Common myeloid progenitor, CD34-positive (primary cell): ENCODE measurements at regions not wholly inside any gene's neighbourhood (a gene's known extent, or its start where the extent isn't known, plus 50 kb on each side); places are given as distances from the start of the nearest gene placed in this dataset.

Experiments
- CTCF ChIA-PET: fragments of 350-600 bp; sonication (Branson Sonifier 250); formaldehyde crosslinking; loops from one replicate; lab custom pipeline; 2021; ENCODE audit warnings: antibody characterized with exemption; lab: Charles Lee
- POLR2A ChIA-PET: fragments of 350-600 bp; sonication (Branson Sonifier 250); formaldehyde crosslinking; loops from one replicate; lab custom pipeline; 2021; ENCODE audit warnings: antibody characterized with exemption; lab: Charles Lee
- DNase-seq, 3 donors: peaks; one replicate each; pipeline versions ENCODE4 v3.0.0 to v3.0.0-alpha.2; 2013
- H3K27ac ChIP-seq, 2 experiments: 1 replicate in 1 of 2; 2 replicates in 1 of 2; pipeline ENCODE4 v1.7.0; 2013; ENCODE audit warnings: inconsistent platforms in 2 of 2, low read length in 2 of 2, mild to moderate bottlenecking in 2 of 2, low read depth in 1 of 2, moderate library complexity in 1 of 2; ENCODE audit not compliant: severe bottlenecking in 2 of 2, insufficient read depth in 1 of 2, poor library complexity in 1 of 2
- H3K27me3 ChIP-seq, 5 experiments: replicated peaks in 2 of 5; 1 replicate in 3 of 5; 2 replicates in 2 of 5; pipeline versions ENCODE4 v1.6.1 to v1.7.0; 2013; ENCODE audit warnings: low read length in 4 of 5, mild to moderate bottlenecking in 2 of 5, moderate library complexity in 2 of 5, inconsistent platforms in 1 of 5; ENCODE audit not compliant: insufficient read depth in 5 of 5, control insufficient read depth in 4 of 5
- H3K36me3 ChIP-seq, 4 experiments: 1 replicate in 2 of 4; 2 replicates in 2 of 4; pipeline versions ENCODE4 v1.6.1 to v1.7.0; 2013; ENCODE audit warnings: low read length in 3 of 4, control low read depth in 1 of 4, mild to moderate bottlenecking in 1 of 4; ENCODE audit not compliant: control insufficient read depth in 4 of 4, insufficient read depth in 4 of 4
- H3K4me1 ChIP-seq, 4 experiments: 1 replicate in 3 of 4; 2 replicates in 1 of 4; pipeline versions ENCODE4 v1.6.1 to v1.7.1; 2013; ENCODE audit warnings: low read length in 3 of 4, mild to moderate bottlenecking in 3 of 4, control low read depth in 1 of 4, inconsistent platforms in 1 of 4, moderate library complexity in 1 of 4; ENCODE audit not compliant: control insufficient read depth in 4 of 4, insufficient read depth in 4 of 4; ENCODE audit errors: control extremely low read depth in 1 of 4
- H3K4me3 ChIP-seq, 7 experiments: 1 replicate in 4 of 7; 2 replicates in 3 of 7; pipeline versions ENCODE4 v1.5.1 to v1.7.0; 2013; ENCODE audit warnings: mild to moderate bottlenecking in 7 of 7, low read length in 6 of 7, moderate library complexity in 6 of 7, inconsistent platforms in 2 of 7, low read depth in 2 of 7, control low read depth in 1 of 7; ENCODE audit not compliant: insufficient read depth in 4 of 7, control insufficient read depth in 1 of 7; ENCODE audit errors: extremely low read depth in 1 of 7
- H3K9me3 ChIP-seq, 5 experiments: 1 replicate in 4 of 5; 2 replicates in 1 of 5; pipeline versions ENCODE4 v1.6.1 to v1.7.1; 2013; ENCODE audit warnings: low read length in 4 of 5, mild to moderate bottlenecking in 2 of 5, inconsistent platforms in 1 of 5, low read depth in 1 of 5, moderate library complexity in 1 of 5; ENCODE audit not compliant: control insufficient read depth in 4 of 5, insufficient read depth in 2 of 5; ENCODE audit errors: control extremely low read depth in 1 of 5
- WGBS: methylation state at CpG from one replicate; pipeline ENCODE4 v1.1.5; 2013; ENCODE audit not compliant: insufficient coverage; 5-methylcytosine and 5-hydroxymethylcytosine counted together

DNA sequence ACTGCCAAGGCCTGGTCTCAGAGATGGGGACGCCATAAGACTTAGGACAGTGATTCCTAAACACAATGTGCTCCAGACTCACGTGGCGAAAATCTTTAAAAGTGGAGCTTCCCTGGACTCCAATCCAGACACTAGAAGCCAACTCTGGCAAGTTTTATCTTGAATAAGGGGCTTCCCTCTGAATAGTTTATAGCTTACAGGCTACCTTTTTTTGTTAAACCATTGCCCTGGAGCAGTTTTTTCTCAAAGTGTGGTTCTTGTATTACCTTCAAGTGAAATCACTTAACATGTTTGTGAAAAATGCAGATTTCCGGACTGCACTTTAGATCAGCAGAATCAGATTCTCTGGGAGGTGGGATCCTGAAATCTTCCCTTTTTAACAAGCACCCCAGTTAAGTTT, 171.7 kb upstream of the PHF14 start:
- no peak overlapping the region for H3K4me3 ChIP-seq
- CTCF ChIA-PET = no interaction called here
- no peak overlapping the region for H3K27ac ChIP-seq
- no peaks in the 10 kb centered on the region for H3K36me3 ChIP-seq
- H3K4me1 ChIP-seq = peaks cover 0 to 11% (median 1%) of the 10 kb centered on the region in 4 experiments
- POLR2A ChIA-PET = no interaction called here
- DNase-seq = no peak
- 95% methylated on average over 4 of the region's 4 CpGs for WGBS
- no peaks in the 10 kb centered on the region for H3K9me3 ChIP-seq
- H3K27me3 ChIP-seq = no peaks in the 10 kb centered on the region

- Histone ChIP-seq H3K27ac (no peak overlapping the region), H3K4me3 (no peak overlapping the region), H3K4me1 (peaks cover 0 to 11% (median 1%) of the 10 kb centered on the region in 4 experiments), H3K36me3 (no peaks in the 10 kb centered on the region), H3K27me3 (no peaks in the 10 kb centered on the region), H3K9me3 (no peaks in the 10 kb centered on the region)
- no peak for DNase-seq
- 94% methylated on average over 2 of the region's 2 CpGs for WGBS
- CTCF ChIA-PET = no interaction called here
- POLR2A ChIA-PET = no interaction called here
These were observed 171.1 kb upstream of the PHF14 start for GRCh38 chr7:10802526-10802925.

- CTCF ChIA-PET = no interaction called here
These were observed 170.0 kb upstream of the PHF14 start for GRCh38 chr7:10803720-10804119.

GRCh38 chr7:10804770-10805169, 168.9 kb upstream of the PHF14 start:
- H3K4me3 ChIP-seq = peak overlapping the region in 2 of 7 experiments; percentile 32 to 59
- H3K36me3 ChIP-seq = no peaks in the 10 kb centered on the region
- no peaks in the 10 kb centered on the region for H3K9me3 ChIP-seq
- peak; percentile 3 to 69 (median 63) for DNase-seq
- peaks cover 0 to 11% (median 1%) of the 10 kb centered on the region in 4 experiments for H3K4me1 ChIP-seq
- no peaks in the 10 kb centered on the region for H3K27me3 ChIP-seq
- ChIA-PET POLR2A (no interaction called here), CTCF (no interaction called here)
- 32% methylated on average over 5 of the region's 5 CpGs for WGBS
- no peak overlapping the region for H3K27ac ChIP-seq

More at GRCh38 chr7:10803720-10804119, 170.0 kb upstream of the PHF14 start:
- H3K27ac ChIP-seq = no peak overlapping the region
- WGBS = 25% methylated on average over 3 of the region's 4 CpGs
- peaks cover 0 to 11% (median 1%) of the 10 kb centered on the region in 4 experiments for H3K4me1 ChIP-seq
- no peaks in the 10 kb centered on the region for H3K9me3 ChIP-seq
- H3K4me3 ChIP-seq = no peak overlapping the region
- H3K27me3 ChIP-seq = no peaks in the 10 kb centered on the region
- no peaks in the 10 kb centered on the region for H3K36me3 ChIP-seq
- peak; percentile 1 to 64 (median 42) for DNase-seq
- POLR2A ChIA-PET = no interaction called here

DNA sequence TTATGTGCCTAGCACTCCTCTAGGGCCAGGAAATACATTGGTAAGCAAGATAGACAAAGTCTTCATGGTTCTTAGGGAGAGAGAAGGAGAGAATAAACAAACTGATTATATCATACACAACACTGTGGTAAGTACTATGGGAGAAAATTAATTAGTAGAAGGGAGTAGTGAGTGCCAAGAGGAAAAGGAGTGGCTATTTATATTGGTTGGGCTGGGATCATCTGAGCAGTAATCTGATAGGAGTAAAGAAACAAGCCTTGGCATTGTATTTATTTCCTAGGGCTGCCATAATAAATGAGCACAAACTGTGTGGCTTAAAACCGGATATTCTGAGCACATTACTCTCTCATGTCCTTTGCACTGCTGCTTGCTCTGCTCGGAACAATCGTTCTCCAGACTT, 158.1 kb upstream of the PHF14 start:
- H3K4me1 ChIP-seq = no peaks in the 10 kb centered on the region
- ChIA-PET POLR2A (no interaction called here), CTCF (no interaction called here)
- DNase-seq = no peak
- no peaks in the 10 kb centered on the region for H3K36me3 ChIP-seq
- WGBS = 83% methylated on average over 3 of the region's 3 CpGs
- no peaks in the 10 kb centered on the region for H3K27me3 ChIP-seq
- no peak overlapping the region for H3K27ac ChIP-seq
- peaks cover 0 to 2% (median 0%) of the 10 kb centered on the region in 5 experiments for H3K9me3 ChIP-seq
- H3K4me3 ChIP-seq = no peak overlapping the region

DNA sequence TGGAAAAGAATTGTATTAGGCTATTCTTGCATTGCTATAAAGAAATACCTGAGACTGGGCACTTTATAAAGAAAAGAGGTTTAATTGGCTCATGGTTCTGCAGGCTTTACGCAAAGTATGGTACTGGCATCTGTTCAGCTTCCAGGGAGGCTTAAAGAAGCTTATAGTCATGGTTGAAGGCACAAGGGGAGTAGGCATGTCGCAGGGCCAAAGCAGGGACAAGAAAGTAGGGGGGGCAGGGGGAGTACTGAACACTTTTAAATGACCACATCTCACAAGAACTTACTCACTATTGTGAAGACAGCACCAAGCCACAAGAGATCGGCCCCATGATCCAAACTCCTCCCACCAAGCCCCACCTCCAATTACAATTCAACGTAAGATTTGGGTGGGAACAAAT, 152.5 kb upstream of the PHF14 start:
- CTCF ChIA-PET = no interaction called here
- no peak for DNase-seq
- Histone ChIP-seq H3K27me3 (no peaks in the 10 kb centered on the region), H3K4me1 (no peaks in the 10 kb centered on the region), H3K4me3 (no peak overlapping the region), H3K27ac (no peak overlapping the region), H3K36me3 (no peaks in the 10 kb centered on the region), H3K9me3 (peaks cover 0 to 2% (median 0%) of the 10 kb centered on the region in 5 experiments)
- WGBS = 100% methylated on average over 2 of the region's 4 CpGs
- POLR2A ChIA-PET = no interaction called here

GRCh38 chr7:10824154-10824553, 149.5 kb upstream of the PHF14 start:
- H3K4me3 ChIP-seq = no peak overlapping the region
- H3K36me3 ChIP-seq = no peaks in the 10 kb centered on the region

More at GRCh38 chr7:10824154-10824553, 149.5 kb upstream of the PHF14 start:
- ChIA-PET POLR2A (no interaction called here), CTCF (no interaction called here)
- H3K27ac ChIP-seq = no peak overlapping the region
- H3K4me1 ChIP-seq = no peaks in the 10 kb centered on the region
- peak in 2 of 3 donors; percentile 11 to 33 for DNase-seq
- H3K27me3 ChIP-seq = no peaks in the 10 kb centered on the region
- no peaks in the 10 kb centered on the region for H3K9me3 ChIP-seq
- WGBS = 100% methylated on average over 1 of the region's 1 CpG
